GM18873 (cell line): ENCODE measurements at regions not wholly inside any gene's neighbourhood (a gene's known extent, or its start where the extent isn't known, plus 50 kb on each side); places are given as distances from the start of the nearest gene placed in this dataset.
"Not testable (repeated sequence)": the region's sequence is repeated elsewhere in the genome, so short reads cannot be mapped to it uniquely, and the experiment has no call there.

ENCODE experiments used
- ATAC-seq: cut with Tn5 transposase; IDR thresholded peaks from one replicate; pipeline ENCODE4 v1.9.1; 2021; ENCODE audit warnings: mild to moderate bottlenecking, moderate library complexity, moderate number of reproducible peaks; ENCODE audit not compliant: unreplicated experiment, low FRiP score

DNA sequence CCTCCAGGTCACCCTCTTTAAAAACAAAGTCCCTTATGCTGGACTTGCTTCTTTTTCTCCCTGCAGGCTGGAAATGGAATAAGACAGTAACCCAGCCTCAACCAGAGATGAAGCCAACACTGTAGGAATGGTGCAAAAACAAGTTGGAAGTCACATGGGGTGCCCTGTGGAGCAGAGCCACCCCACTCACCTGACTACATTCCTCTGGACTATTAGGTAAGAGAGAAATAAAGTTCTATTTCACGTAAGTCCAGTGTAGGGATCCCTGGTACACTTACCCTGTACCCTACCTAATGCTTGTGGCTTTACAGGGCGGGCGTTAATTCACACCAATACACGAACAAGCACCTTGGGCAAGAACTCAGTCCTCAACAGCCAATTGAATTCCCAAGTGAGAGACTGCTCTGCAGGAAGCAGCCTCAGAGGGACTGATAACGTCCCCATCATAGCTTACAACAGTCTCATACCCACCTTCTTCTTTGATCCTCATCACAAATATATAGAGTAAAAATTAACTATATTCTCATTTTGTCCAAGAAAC, 112.5 kb upstream of the FGGY start:
- ATAC-seq, result no peak

DNA sequence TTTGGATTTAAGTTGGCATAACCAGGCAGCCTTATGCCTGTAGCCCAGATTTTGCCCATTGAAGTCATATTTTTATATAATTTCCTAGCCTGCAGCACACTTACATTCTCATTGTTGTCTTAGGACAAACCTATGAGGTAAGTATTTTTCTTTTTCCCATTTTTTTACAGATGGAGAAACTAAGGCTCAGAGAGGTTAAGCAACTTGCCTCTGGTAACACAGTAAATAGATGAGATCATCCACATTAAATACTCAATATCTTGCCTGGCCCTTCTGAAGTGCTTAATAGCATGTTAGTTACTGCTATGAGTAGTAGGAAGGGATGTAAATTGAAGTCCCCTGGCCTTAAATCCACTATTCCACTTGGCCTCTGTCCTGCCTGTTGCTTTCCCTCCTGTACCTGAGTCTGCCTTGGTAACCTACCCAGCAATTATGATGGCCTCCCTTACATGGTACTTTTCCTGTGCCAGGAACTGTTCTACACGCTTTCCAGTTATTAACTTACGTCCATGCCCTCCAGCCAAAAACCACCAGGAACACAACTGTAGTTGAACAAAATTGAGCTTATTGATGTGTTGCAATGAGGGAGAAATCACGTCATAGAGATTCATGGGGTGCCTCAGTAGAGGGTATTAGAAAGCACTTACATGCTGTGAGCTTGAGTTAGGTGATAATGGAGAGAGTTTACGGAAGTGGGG, 111.6 kb upstream of the FGGY start:
- ATAC-seq, result no peak

DNA sequence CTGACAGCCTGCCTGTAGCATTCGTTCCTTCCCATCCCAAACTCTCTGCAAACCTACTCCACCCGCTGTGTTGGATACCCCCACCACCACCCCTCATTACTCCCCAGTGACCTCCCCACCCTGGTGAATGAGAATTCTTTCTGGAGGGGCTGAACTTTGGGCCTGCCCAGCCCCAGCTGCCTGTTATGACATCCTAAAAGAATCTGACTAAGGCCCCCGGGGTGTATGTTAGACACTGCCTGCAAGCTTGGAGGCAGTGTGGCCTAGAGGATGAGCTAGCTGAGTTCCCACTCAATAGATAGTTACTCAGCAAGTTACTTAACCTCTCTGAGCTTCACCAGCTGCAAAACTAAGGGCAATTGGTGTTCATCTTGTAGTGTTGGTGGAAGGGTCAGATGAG, 110.2 kb upstream of the FGGY start:
- no peak for ATAC-seq

DNA sequence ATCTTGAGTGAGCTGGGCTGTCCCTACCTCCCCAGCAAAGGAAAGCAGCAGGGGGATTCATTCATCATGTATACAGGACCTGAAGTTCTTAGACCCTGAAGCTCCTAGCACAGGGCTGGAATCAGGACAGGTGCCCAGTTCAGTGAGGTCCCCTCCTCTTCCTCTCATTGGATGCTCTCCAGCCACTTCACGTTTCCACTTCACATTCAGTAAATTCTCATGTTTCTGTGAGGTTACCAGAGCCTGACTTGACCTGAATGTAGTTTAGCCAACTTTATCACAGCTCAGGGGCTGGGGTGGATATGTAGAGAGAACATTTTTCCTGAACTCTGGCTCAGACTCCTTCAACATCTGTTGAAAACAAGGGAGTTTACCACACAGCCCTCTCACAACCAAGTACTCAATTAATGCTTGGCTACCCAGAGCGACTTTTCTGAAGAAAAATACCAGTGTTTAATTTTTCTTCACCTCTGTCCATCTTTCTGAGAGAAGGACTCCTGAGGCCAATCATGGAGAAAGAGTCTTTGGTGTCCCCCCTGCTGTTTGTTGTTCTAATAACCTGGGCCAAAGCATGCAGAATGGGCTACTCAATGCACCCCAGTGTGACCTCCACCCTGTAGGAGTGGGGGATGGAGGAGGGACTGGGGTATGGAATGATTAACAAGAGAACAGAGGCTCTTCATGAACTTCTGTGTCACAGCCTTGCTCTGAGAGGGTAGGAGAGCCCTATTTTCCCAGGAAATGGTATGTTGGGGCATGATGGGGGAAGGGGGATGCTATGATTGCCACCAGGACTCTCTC, 108.3 kb upstream of the FGGY start:
- ATAC-seq, result no peak

DNA sequence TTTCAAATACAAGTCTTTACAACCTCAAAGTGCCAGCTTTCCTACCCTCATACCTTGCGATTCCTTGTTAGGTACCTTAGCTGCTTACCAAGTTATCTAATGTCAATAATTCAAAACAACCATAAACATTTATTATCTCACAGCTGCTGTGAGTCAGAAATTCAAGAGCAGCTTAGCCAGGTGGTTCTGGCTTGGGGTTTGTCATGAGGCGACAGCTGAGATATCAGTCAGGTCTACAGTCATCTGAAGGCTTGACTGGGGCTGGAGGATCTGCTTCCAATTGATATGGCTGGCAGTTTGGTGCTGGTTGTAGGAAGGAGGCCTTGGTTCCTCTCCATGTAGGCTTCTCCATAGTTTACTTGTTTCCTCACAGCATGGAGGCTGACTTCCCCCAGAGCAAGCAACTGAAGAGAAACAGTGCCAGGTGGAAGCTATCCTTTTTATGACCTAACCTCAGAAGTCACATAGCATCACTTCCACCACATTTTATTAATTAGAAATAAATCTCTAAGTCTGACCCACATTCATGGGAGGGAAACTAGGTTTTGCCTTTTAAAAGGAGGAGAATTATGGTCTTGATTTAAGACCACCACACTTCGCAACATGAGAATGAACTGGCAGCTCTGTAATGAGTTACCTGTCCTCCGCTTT, 103.3 kb upstream of the FGGY start:
- ATAC-seq, result no peak

DNA sequence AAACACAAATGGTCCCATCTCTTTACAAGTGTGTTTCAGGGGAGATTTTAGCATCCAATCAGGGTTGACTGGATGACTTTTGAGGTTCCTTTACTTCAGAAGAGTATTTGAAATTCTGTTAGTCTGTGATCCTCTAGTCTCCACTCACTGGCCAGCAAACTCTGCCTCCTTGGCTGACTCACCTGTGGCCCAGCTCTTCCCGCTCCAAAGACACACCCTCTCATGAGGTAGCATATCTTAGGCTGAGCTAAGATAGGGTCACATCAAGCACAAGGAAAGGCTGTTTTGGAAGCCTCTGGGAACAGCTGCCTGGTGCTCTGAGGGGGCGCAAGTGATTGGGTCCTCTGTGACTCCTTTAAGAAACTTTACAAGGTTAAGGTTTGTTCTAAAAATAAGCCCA, 102.3 kb upstream of the FGGY start:
- ATAC-seq, result no peak

DNA sequence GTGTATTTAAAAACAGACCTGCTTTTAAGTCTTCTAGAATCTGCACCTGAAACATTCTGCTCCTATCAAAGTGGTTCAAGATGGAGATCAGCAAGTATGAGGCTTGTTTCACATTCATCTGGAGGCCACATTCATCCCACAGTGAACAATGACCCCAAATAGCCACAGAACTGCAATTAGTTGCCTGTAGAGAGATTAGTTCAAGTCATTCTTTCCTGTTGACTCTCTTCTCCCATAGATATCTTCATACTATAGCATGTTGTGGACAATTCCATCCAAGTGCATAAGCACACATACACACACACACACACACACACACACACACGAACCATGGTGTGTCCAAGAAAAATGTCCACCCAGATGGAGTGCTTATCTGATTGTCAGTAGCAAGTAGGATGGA, 101.7 kb upstream of the FGGY start:
- ATAC-seq, result no peak

DNA sequence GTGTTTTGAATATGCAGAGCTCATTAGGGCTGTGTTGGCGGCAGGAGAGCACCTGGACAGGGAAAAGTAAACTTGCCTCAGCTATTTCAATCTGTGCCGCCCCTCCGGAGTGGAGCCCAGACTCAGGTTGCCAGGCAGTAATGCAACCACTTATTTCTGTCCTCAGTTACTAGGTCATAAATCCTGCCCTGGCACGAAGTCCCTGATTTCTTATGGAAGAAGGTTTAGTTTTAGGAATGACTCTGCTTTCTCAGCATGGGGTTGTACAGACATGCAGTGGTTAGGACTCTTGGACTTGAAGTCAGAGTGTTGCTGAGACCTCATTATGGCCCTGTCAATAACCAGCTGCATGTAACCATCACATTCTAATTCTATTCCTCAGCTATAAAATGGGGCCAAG, 98.3 kb upstream of the FGGY start:
- no peak for ATAC-seq

DNA sequence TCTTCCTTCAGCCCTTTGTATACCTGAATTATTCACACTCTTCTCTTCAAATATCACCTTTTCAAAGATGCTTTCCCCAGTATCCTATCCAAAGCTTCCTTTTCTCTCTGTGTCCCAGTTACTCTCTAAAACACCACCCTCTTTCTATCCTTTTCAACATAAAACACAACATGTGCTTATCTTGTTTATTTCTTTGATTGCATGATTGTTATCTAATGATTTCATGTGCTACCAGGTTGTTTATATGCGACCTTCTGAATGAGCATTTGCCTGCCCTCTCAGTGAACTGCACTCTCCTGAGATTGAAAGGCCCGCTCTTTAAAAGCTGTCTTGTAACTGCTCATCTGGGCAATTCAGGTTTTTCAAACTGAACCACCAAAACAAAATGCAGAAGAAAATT, 97.7 kb upstream of the FGGY start:
- no peak for ATAC-seq

DNA sequence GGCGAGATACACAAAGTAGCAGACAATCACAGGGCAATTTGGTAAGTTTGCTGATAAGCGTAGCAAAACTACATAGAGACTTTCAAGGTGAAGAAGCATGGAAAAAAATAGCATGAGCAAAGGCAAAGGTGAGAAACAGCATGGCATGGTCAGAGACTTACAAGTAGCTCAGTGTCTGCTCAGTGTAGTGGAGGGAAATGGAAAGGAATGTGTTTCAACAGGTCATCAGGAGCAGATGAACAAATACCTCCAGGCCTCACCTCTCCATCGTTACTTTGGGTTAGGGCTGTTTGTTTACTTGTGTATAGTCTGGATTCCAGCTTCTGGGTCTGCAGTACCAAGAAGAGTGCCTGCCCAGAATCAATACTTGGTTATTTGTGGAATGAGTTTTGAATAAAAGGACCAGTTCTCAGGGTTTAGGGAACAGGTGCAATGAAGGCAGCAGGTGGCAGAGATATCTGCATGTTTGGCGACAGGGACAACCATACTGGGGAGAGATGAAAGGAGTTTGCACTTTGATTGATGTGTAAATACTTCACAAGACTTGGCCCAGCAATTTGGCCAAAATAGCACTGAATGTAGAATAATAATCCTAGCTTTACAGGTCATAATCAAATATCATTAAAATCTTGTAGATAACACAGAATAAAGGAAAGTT, 97.0 kb upstream of the FGGY start:
- no peak for ATAC-seq

DNA sequence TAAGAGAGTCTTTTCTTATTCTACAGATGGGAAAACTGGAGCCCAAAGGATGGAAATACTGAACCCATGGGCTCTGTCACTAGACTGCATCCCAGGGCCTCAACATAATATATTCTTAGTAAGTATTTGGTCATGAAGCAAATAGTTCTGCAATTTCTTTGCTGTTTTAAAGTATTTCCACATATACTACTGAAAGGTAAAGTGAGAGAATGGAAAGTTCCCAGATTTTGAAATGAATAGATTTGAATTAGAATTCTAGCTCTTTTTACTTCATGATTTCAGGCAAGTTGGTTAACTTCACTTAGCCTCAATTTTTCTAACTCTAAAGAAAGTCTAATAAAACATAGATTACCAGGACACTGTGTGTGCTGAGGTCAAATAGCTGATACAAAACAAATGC, 95.6 kb upstream of the FGGY start:
- ATAC-seq, result no peak

DNA sequence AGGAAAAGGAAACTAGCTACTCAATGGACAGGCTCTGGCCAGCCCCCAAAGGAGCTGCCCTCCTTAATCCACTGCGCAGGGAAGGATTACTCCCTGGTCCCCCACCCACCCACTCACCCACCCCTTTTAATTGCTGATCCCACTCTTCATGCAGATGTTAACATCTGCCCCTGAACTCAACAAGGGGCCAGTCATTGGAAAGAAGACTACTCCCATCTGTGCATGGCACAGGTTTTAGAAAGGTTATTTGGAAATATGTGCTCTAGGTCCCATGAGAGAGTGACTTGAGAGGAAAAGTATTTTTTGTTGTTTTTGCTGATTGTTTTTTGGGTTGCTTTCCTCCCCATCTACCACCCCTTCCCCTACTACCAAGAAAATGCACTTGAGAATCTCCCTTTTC, 94.4 kb upstream of the FGGY start:
- no peak for ATAC-seq

DNA sequence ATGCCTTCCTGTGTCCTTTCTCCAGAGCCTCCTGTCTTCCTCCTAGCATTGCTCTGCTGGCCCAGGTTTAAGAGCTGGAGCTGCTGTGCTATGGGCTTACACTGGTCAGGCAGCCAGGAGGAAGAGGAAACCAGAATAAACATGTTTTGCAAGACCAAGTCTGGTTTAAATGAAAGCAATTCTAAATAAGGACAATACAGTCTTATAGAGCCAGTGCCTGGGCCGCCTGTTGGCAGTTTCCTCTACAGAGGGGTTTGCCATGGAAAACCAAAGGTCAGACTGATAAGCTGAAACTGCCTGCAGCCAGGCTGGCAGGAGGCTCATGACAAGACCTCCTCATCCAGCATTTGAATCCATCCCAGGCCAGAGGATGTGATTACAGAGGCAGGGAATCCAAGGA, 92.9 kb upstream of the FGGY start:
- ATAC-seq, result no peak

DNA sequence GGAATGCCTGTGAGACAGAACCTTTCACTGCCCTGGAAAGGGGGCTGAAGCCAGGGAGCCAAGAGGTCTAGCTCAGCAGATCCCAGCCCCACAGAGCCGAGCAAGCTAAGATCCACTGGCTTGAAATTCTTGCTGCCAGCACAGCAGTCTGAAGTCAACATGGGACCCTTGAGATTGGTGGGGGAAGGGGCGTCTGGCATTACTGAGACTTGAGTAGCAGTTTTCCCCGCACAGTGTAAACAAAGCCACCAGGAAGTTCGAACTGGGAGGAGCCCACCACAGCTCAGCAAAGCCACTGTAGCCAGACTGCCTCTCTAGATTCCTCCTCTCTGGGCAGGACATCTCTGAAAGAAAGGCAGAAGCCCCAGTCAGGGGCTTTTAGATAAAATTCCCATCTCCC, 90.3 kb upstream of the FGGY start:
- ATAC-seq, result not testable (repeated sequence)

DNA sequence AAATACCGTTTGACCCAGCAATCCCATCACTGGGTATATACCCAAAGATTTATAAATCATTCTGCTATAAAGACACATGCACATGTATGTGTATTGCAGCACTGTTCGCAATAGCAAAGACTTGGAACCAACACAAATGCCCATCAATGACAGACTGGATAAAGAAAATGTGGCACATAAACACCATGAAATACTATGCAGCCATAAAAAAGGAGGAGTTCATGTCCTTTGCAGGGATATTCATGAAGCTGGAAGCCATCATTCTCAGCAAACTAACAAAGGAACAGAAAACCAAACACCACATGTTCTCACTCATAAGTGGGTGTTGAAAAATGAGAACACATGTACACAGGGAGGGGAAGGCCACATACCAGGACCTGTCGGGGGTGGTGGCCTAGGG, 86.5 kb upstream of the FGGY start:
- not testable (repeated sequence) for ATAC-seq

DNA sequence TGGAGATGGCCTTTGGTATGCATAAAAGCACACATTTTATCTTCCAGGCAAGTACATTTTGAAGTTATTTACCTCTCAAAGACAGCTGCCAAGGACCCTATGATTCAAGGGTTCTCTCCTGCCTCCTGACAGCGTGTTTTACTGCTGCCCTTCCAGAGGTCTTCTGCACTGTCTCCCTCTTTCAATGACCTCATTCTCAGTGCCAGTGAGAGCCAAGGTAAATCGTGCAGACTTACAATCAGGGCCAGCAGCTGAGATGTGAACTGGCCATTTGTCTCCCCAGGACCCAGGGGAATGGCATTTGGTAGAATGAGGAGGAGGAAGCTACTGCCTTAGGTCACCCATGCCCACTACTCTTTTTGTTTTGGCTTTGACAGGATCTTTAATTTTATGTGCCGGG, 84.2 kb upstream of the FGGY start:
- no peak for ATAC-seq

DNA sequence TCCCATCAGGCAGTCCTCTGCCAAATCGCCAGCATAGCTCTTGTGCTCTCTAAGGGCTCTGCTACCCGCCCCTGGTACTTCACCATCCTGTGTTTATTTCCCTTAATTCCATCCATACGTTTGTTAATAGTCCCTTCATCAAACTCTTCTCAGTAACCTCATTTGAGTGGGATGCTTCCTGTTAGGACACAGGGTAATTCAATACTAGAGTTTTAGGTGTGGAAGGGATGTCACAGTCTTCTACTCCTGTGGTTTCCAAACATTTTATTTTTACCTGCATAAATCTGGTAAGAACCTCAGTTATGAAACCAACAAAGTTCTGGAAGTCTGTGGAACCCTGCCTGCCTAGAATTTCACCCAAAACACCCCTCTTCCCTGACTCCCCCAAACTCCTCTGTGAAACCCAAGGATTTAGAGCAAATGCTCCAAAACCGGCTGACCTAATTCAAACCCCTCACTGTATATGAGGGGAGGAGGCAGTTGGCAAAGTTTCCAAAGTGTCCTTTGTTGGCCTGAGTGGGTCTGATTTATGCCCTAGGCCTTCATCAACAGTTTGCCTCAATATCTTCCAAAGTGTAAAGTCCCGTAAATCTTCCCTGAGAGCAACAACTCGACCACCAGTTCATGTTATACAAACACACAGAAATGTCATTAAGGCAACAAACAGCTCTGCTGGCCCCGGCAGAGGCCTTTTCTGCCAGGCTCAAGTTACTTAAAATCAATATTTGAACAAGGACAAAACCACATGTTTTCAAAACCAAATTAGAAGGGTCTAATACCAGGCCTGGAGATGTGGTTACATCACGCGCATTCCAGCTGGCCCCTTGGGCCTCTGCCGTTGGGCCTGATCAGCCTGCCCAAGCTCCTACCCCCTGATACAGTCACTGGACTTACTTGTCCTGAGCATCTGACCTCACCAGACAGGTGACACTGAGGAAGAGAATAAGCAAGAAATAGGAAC, 82.4 kb upstream of the FGGY start:
- no peak for ATAC-seq

DNA sequence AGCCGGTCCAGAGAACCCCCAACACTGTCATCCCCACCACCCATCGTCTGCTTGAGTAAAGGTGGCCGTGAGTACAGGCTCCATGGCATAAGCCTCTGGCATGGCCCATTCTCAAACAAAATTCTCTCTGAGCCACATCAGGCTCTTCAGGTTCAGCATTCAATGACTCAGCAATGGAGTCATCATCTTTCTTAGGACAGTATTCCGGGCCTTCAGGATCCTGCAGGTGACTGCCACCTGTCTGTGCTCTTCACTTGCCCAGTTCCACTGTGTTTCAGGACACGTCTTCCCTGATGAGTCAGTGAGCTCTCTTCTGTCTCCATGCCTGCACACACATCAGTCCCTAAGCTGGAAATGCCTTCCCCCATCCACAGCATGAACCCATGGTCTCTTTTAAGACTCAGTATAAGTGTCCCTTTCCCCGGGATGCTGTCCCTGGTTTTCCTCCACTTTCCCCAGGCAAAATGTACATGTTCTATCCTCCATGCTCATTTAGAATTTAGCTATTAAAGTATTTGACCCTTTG, 81.1 kb upstream of the FGGY start:
- ATAC-seq, result no peak

DNA sequence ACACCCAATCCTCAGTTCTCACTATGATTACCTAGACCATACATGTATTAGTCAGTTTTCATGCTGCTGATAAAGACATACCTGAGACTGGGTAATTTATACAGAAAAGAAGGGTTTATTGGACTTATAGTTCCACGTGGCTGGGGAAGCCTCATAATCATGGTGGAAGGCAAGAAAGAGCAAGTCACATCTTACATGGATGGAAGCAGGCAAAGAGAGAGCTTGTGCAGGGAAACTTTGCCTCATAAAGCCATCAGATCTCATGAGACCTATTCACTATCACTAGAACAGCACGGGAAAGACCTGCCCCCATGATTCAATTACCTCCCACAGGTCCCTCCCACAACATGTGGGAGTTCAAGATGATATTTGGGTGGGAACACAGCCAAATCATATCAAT, 79.5 kb upstream of the FGGY start:
- not testable (repeated sequence) for ATAC-seq
